Calu3 (cell line): ENCODE measurements at regions not wholly inside any gene's neighbourhood (a gene's known extent, or its start where the extent isn't known, plus 50 kb on each side); places are given as distances from the start of the nearest gene placed in this dataset.

Experiments
- BruUV-seq: library from RNA; stranded (reverse); fragments of 400-500 nt; replicated peaks from 2 replicates; lab custom pipeline; 2021; lab: Mats Ljungman, UMichigan
- CTCF ChIA-PET: fragments of 300-600 bp; sonication (Branson Sonifier 250); formaldehyde crosslinking; loops from one replicate; lab custom pipeline; 2022; ENCODE audit warnings: antibody characterized with exemption; lab: Charles Lee
- DNase-seq: peaks from one replicate; pipeline ENCODE4 v3.0.0; 2022
- H3K27ac Mint-ChIP-seq: one replicate; pipeline ENCODE4 v1.8.0; 2022; ENCODE audit warnings: mixed read lengths; ENCODE audit not compliant: unreplicated experiment
- H3K27me3 Mint-ChIP-seq: one replicate; pipeline ENCODE4 v1.8.0; 2022; ENCODE audit warnings: mixed read lengths; ENCODE audit not compliant: unreplicated experiment
- H3K36me3 Mint-ChIP-seq: one replicate; pipeline ENCODE4 v1.8.0; 2022; ENCODE audit warnings: mild to moderate bottlenecking, moderate library complexity, mixed read lengths; ENCODE audit not compliant: insufficient read depth, unreplicated experiment
- H3K4me1 Mint-ChIP-seq: one replicate; pipeline ENCODE4 v1.8.0; 2022; ENCODE audit warnings: mild to moderate bottlenecking, low read depth, mixed read lengths; ENCODE audit not compliant: unreplicated experiment
- H3K4me3 Mint-ChIP-seq: one replicate; pipeline ENCODE4 v1.8.0; 2022; ENCODE audit warnings: mild to moderate bottlenecking, low read depth, moderate library complexity, mixed read lengths; ENCODE audit not compliant: unreplicated experiment
- H3K9me3 Mint-ChIP-seq: one replicate; pipeline ENCODE4 v1.8.0; 2022; ENCODE audit warnings: low read depth, mixed read lengths; ENCODE audit not compliant: unreplicated experiment
- intact Hi-C: fragments of 100-400 bp; cut with micrococcal nuclease; formaldehyde crosslinking; loops from one replicate; pipeline ENCODE4 v1.10.0; 2022; ENCODE audit not compliant: unreplicated experiment
- TF ChIP-seq, protein P1 (sequence below): fragments of 200-600 bp; IDR thresholded peaks from one replicate; pipeline ENCODE4 v1.8.0; 2022; ENCODE audit warnings: antibody characterized with exemption; ENCODE audit not compliant: unreplicated experiment

- H3K9me3 Mint-ChIP-seq, result no peaks in the 10 kb centered on the region
- DNase-seq, result no peak
- TF ChIP-seq, protein P1, sequence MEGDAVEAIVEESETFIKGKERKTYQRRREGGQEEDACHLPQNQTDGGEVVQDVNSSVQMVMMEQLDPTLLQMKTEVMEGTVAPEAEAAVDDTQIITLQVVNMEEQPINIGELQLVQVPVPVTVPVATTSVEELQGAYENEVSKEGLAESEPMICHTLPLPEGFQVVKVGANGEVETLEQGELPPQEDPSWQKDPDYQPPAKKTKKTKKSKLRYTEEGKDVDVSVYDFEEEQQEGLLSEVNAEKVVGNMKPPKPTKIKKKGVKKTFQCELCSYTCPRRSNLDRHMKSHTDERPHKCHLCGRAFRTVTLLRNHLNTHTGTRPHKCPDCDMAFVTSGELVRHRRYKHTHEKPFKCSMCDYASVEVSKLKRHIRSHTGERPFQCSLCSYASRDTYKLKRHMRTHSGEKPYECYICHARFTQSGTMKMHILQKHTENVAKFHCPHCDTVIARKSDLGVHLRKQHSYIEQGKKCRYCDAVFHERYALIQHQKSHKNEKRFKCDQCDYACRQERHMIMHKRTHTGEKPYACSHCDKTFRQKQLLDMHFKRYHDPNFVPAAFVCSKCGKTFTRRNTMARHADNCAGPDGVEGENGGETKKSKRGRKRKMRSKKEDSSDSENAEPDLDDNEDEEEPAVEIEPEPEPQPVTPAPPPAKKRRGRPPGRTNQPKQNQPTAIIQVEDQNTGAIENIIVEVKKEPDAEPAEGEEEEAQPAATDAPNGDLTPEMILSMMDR, result no peak
- no TSS peak for BruUV-seq
- CTCF ChIA-PET, result no interaction called here
- H3K4me3 Mint-ChIP-seq, result no peak overlapping the region
- intact Hi-C loops, result no loop called here
- no peaks in the 10 kb centered on the region for H3K36me3 Mint-ChIP-seq
- no peaks in the 10 kb centered on the region for H3K4me1 Mint-ChIP-seq
- H3K27me3 Mint-ChIP-seq, result no peaks in the 10 kb centered on the region
- peak overlapping the region; percentile 50 for H3K27ac Mint-ChIP-seq
Observed at GRCh38 chr6:104286641-104287040, 573.1 kb downstream of the HACE1 start.

DNA sequence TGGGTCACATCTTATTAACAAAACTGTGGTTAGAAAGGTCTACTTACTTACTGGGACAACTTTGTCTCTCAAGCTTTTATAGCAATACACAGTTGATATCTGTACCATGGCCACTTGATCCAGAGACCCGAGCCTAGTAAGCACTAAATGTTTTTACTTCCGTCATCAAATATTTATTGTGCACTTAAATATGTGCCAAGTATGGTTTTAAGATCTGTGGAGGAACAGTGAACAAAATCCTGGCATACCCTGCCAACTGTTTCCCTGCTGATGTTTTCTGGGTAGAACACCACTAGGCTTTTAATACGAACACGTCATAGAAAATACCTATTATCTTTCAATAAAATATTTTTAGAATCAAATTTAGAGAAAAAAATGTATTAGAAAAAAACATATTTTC is 574.8 kb downstream of the HACE1 start:
- Mint-ChIP-seq H3K9me3 (no peaks in the 10 kb centered on the region), H3K27me3 (no peaks in the 10 kb centered on the region), H3K4me3 (no peak overlapping the region), H3K4me1 (no peaks in the 10 kb centered on the region), H3K27ac (no peak overlapping the region), H3K36me3 (no peaks in the 10 kb centered on the region)
- DNase-seq, result no peak
- TF ChIP-seq, protein P1, result no peak
- CTCF ChIA-PET, result no interaction called here
- intact Hi-C loops, result no loop called here
- BruUV-seq, result no TSS peak

GRCh38 chr6:104282581-104282980 is 577.1 kb downstream of the HACE1 start:
- TF ChIP-seq, protein P1, result no peak
- BruUV-seq, result no TSS peak
- no peak for DNase-seq
- Mint-ChIP-seq H3K4me3 (no peak overlapping the region), H3K4me1 (no peaks in the 10 kb centered on the region), H3K9me3 (no peaks in the 10 kb centered on the region), H3K36me3 (no peaks in the 10 kb centered on the region), H3K27ac (no peak overlapping the region), H3K27me3 (no peaks in the 10 kb centered on the region)
- CTCF ChIA-PET, result interaction anchor here (0.6 kb wide), 1 partner anchor 809 kb away, joined by 5 read pairs; no protein-coding TSS in a partner anchor
- intact Hi-C loops, result no loop called here

DNA sequence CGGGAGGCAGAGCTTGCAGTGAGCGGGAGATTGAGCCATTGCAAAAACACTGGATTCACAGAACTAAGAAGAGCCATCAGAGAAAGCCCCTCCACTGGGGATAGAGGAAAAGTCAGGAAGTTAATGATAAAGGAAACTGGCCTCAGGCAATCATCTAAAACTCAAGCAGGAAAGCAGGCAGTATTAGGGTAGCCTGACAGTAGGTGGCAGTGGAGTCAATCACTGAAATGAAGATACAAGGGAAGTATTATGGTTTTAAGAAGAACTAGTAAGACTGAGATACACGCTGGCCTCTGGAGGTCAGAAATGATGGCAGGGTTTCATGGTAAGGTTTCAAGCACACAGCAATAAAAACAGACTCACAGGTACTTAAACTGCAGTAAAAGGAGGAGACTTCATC is 578.3 kb downstream of the HACE1 start:
- TF ChIP-seq, protein P1, result no peak
- intact Hi-C loops, result no loop called here
- H3K36me3 Mint-ChIP-seq, result no peaks in the 10 kb centered on the region
- no peak overlapping the region for H3K4me3 Mint-ChIP-seq
- no peak for DNase-seq
- H3K27me3 Mint-ChIP-seq, result no peaks in the 10 kb centered on the region
- no TSS peak for BruUV-seq
- CTCF ChIA-PET, result no interaction called here
- peaks cover 2% of the 10 kb centered on the region for H3K9me3 Mint-ChIP-seq
- no peak overlapping the region for H3K27ac Mint-ChIP-seq
- H3K4me1 Mint-ChIP-seq, result no peaks in the 10 kb centered on the region
